GM21619 (cell line): ENCODE measurements at regions not wholly inside any gene's neighbourhood (a gene's known extent, or its start where the extent isn't known, plus 50 kb on each side); places are given as distances from the start of the nearest gene placed in this dataset.

ENCODE experiments used
- ATAC-seq: cut with Tn5 transposase; IDR thresholded peaks from one replicate; pipeline ENCODE4 v1.9.1; 2021; ENCODE audit not compliant: unreplicated experiment

GRCh38 chr2:156837635-156838370 lies 401.6 kb downstream of the GPD2 start:
- no peak for ATAC-seq

- ATAC-seq, result no peak
These were observed 405.1 kb downstream of the GPD2 start for GRCh38 chr2:156841321-156841720.

GRCh38 chr2:156845806-156846558 lies 409.8 kb downstream of the GPD2 start:
- ATAC-seq, result no peak

- no peak for ATAC-seq
These were observed 405.3 kb upstream of the GALNT5 start for GRCh38 chr2:156852210-156852609.

- ATAC-seq, result no peak
These were observed 404.8 kb upstream of the GALNT5 start for GRCh38 chr2:156852681-156853080.

DNA sequence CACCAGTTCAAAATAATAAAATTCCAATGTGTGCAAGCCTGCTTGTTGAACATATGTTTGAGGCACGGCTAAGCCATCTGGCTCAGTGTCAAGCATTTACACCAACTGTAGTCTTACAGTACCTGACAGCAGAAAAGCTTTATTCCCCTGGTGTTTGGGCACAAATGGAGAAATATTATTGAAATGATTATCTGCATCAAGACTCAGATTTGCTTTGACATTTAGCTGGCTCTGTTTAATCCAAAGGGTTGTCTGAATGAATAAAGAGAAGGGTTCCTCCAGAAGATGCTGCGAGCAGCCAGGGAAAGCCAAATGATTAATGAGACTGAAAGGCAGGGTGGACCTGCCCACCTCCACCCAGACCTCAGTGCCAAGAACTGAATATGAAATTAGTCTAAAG lies 393.2 kb upstream of the GALNT5 start:
- no peak for ATAC-seq

GRCh38 chr2:156864753-156865152 lies 392.8 kb upstream of the GALNT5 start:
- no peak for ATAC-seq

GRCh38 chr2:156867201-156867600 lies 390.3 kb upstream of the GALNT5 start:
- no peak for ATAC-seq

DNA sequence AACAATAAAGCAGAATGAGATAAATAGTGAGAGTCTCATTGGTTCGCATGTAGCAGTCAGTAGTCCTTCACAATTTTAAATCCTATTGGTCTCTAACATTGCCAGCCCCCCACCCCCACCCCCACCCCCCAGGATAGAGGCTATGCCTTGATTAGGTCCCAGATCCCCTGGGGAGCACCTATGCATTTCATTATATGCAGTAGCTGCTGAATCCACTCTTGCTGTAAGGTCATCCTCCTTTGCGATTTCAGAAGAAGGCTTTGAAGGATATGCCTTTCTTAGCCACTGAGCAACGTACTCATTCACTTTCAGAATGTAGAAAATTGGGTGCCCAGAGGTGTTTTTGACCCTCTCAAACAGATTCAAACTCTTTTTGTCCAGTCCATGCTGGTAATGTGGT lies 382.8 kb upstream of the GALNT5 start:
- no peak for ATAC-seq

DNA sequence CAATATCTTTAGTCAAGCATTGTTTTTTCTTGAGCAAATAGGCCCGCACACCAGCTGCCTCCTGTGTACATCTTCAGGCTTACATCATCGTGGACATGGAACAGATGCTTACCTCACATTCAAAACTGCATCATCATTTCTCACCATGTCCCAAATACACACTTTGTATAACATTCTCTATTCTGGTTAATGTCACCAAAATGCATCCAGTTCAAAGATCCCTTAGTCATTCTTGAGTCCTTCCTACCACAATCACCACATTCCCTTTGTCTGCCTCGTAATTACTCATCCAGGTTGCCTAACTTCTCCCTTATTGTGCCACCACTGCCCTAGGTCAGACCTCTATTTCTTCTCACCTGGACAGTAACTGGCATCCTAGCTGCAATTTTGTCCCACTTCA lies 373.7 kb upstream of the GALNT5 start:
- ATAC-seq, result no peak

GRCh38 chr2:156884216-156884615 lies 373.3 kb upstream of the GALNT5 start:
- no peak for ATAC-seq

DNA sequence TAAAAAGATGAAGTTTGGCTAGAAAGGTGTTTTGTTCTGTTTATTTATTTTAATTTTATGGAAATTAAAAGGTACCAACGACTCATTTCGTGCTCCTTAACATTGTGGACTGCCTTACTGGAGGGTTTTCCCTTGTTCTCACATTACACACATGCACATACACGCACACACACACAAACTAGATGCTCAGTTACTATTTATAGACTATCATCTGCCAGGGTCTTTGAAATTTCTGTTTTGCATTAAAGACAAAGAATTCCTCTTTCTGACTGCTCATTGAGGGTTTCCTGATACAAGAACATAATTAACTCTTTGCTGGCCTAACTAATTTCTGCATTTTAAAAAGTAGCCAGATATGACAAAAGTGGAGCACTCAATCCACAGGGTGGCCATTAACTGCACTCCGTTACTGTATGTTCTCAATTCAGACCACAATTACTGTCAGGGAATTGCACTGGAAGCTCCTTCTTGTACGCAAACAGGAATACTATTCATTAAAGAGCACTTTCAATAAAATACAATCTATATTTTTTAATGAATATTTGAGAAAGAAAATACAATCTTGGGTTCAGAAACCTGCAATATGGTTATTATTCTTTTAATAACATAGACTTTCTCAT lies 366.9 kb upstream of the GALNT5 start:
- ATAC-seq, result no peak

DNA sequence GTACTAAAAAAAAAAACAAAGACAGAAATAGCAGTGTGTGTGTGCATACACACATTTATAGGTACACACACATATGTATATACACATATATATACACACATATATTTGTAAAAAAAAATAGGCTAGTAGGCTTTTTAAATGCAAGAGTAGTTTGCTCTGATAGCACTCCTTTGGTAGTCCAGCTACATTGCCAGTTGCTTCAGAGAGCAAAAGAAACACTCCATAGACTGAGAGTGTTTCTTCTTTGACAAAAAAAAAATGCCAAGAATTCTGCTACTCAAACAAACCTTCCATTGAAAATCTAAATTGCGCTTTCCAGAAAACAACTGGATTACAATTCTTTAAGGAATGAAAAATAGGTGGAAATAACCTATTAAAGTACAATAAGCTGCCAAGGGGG lies 365.9 kb upstream of the GALNT5 start:
- no peak for ATAC-seq

- no peak for ATAC-seq
These were observed 364.8 kb upstream of the GALNT5 start for GRCh38 chr2:156892467-156893281.

- peak; percentile 98 for ATAC-seq
These were observed 361.2 kb upstream of the GALNT5 start for GRCh38 chr2:156896294-156896693.

- no peak for ATAC-seq
These were observed 360.0 kb upstream of the GALNT5 start for GRCh38 chr2:156897548-156897947.

DNA sequence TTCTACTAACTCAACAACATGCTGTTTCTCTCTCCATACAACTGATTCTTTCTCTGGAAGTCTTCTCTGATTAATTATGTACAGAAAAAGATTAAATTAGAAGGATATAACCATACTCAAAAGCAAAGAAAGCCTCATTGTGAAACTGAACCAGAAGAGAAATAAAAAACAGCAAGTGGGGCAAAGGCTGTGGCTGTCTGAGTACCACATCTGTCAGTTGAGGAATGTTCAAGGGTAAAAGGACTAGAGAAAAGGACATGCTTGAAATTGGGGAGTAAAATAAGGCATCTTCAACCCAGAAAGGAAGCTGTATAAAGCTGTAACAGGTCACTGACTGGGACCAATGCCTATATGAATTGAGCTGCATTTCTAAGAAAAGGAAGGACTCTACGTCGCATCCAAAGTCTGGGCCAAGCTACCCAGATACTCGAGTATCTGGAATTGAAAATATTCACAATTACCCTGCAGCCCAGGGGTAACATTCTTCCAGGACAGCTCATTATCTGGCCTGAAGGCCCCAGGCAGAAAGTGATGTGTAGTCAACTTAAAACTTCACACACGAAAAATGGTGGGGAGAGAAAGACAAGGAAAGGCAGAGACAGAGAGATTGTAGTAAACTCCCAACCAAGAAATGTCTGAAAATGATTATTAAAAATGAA lies 356.0 kb upstream of the GALNT5 start:
- no peak for ATAC-seq

DNA sequence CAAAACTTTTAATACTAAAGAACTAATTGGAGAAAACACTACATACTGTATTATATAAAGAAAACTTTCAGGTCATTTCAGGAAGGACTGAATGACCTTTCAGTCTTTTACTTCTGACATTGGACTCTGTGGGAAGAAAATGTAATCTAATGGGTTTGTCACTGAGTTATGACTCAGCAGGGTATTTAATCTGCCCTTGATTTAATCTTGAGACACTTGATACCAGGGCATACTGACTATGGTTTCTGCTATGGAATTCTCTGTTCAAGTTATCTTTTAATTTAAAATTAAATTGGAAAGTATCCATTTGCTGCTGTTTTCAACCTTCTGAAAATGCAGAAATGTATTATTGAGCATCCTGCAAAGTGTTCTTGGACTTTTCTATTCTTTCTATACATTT lies 354.2 kb upstream of the GALNT5 start:
- no peak for ATAC-seq

GRCh38 chr2:156907806-156908205 lies 349.7 kb upstream of the GALNT5 start:
- peak; percentile 60 for ATAC-seq

DNA sequence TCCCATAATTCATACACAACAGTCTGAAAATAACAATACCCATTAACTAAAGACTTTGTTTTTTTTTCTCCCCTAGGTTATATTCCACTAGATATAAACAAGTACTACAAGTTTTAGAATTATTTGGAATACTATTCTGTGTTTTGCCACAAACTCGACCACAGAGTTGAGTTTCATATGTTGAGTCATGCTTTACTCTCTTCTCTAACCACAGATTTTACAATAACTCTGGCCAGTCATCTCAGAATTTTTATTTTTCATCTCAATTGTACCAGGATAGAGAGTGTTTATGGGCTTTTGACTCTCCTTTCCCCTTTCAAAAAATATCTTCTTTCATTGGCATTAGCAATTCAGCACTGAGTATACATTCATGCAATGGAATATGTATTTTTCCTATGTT lies 348.7 kb upstream of the GALNT5 start:
- ATAC-seq, result peak; percentile 82

DNA sequence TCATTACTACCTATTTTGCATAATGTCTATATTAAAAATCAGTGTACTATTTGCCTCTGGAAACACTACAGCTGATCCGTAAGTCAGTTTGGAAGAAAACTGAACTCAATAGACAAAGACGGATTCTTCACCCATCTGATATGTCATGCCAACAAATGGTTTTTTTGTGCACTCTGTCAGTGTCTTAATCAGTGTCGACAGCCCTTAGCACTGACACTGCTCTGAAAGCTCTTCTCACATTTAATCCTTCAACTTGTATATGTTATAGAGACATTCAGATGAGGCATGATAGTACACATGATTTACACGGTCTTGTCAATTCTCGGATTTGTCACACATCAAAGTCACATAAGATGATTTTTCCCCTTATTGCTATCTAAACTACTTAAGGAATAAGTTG lies 347.5 kb upstream of the GALNT5 start:
- no peak for ATAC-seq
